ENCODE measurements at regions not wholly inside any gene's neighbourhood (a gene's known extent, or its start where the extent isn't known, plus 50 kb on each side); places are given as distances from the start of the nearest gene placed in this dataset.

DNA sequence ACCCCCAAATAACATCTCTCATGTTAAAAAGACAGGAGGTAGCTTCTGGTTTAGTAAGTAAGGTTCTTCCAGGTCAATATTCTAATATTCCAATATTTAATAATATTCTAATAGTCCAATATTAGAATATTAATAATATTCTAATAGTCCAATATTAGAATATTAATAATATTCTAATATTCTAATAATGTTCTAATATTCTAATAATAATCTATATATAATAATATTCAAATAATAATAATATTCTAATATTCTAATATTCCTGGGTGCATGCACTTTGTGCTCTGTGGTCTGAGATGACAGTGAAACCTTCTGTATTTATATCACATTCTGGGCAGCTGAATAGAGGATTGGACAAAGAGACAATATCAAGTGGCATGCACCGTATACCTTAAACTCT lies 96.1 kb downstream of the PCDH10 start:
- TF ChIP-seq, protein P1, sequence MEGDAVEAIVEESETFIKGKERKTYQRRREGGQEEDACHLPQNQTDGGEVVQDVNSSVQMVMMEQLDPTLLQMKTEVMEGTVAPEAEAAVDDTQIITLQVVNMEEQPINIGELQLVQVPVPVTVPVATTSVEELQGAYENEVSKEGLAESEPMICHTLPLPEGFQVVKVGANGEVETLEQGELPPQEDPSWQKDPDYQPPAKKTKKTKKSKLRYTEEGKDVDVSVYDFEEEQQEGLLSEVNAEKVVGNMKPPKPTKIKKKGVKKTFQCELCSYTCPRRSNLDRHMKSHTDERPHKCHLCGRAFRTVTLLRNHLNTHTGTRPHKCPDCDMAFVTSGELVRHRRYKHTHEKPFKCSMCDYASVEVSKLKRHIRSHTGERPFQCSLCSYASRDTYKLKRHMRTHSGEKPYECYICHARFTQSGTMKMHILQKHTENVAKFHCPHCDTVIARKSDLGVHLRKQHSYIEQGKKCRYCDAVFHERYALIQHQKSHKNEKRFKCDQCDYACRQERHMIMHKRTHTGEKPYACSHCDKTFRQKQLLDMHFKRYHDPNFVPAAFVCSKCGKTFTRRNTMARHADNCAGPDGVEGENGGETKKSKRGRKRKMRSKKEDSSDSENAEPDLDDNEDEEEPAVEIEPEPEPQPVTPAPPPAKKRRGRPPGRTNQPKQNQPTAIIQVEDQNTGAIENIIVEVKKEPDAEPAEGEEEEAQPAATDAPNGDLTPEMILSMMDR (IDR thresholded peaks at IDR 0.05): no peak
- no peak for TF ChIP-seq POLR2AphosphoS5 (IDR thresholded peaks at IDR 0.05; ENCODE audit: low read depth, low read length)

All from Panc1 (cell line).